HCT116 (cell line): ENCODE measurements at regions not wholly inside any gene's neighbourhood (a gene's known extent, or its start where the extent isn't known, plus 50 kb on each side); places are given as distances from the start of the nearest gene placed in this dataset.

Source experiments
- ATAC-seq: fragments of 200-7000 bp; cut with Tn5 transposase; 2 replicates; pipeline ENCODE4 v1.9.1; 2020; ENCODE audit warnings: mild to moderate bottlenecking, moderate library complexity
- BruUV-seq: library from RNA; stranded (reverse); fragments of 400-500 nt; replicated peaks from 2 replicates; lab custom pipeline; 2021; lab: Mats Ljungman, UMichigan
- CTCF ChIA-PET: fragments of 300-600 bp; sonication (Branson Sonifier 250); formaldehyde crosslinking; loops from one replicate; lab custom pipeline; 2021; ENCODE audit warnings: antibody characterized with exemption; lab: Charles Lee
- POLR2A ChIA-PET: fragments of 300-600, 350-600 bp; sonication (Branson Sonifier 250); formaldehyde crosslinking; loops from one replicate; lab custom pipeline; 2021; ENCODE audit warnings: antibody characterized with exemption; lab: Charles Lee
- RAD21 ChIA-PET, 2 experiments: fragments of 300-600 bp; sonication (Branson Sonifier 250); formaldehyde crosslinking; loops; one replicate each; lab custom pipeline; 2023; ENCODE audit warnings: low total read pairs in 2 of 2; ENCODE audit not compliant: uncharacterized antibody in 2 of 2, unreplicated experiment in 2 of 2, low non-redundant PET in 1 of 2; lab: Charles Lee
- DNase-seq: peaks from one replicate; pipeline ENCODE4 v3.0.0-alpha.2; 2010; ENCODE audit warnings: low read depth, low spot score
- H2AFZ ChIP-seq: fragments of 200-600 bp; shearing (Covaris generic), sonication (generic); 2 replicates; pipeline ENCODE4 v1.6.1; 2017; ENCODE audit warnings: low read depth, mixed run types, mixed read lengths, antibody characterized with exemption, low read length; ENCODE audit not compliant: poor library complexity, severe bottlenecking
- H3K27ac ChIP-seq: 2 replicates; pipeline ENCODE4 v1.5.1; 2012; ENCODE audit warnings: low read depth, low read length
- H3K27me3 ChIP-seq: fragments of 200-600 bp; sonication (generic); 2 replicates; pipeline ENCODE4 v1.6.1; 2016; ENCODE audit warnings: mixed run types, low read length, mixed read lengths; ENCODE audit not compliant: insufficient read depth
- H3K36me3 ChIP-seq, 2 experiments: fragments of 200-500 bp in 1 of 2; fragments of 200-600 bp in 1 of 2; sonication (Bioruptor generic) in 1 of 2; sonication (generic) in 1 of 2; 2 replicates each; pipeline versions ENCODE4 v1.5.1 to v1.6.1; 2014 to 2016; ENCODE audit warnings: low read length in 2 of 2, inconsistent platforms in 1 of 2, mixed read lengths in 1 of 2, mixed run types in 1 of 2; ENCODE audit not compliant: insufficient read depth in 2 of 2, control insufficient read depth in 1 of 2
- H3K4me1 ChIP-seq, 2 experiments: fragments of 200-600 bp in 1 of 2; sonication (generic) in 1 of 2; 2 replicates each; pipeline versions ENCODE4 v1.5.1 to v1.6.1; 2012 to 2017; ENCODE audit warnings: low read length in 2 of 2, inconsistent platforms in 1 of 2, mild to moderate bottlenecking in 1 of 2, mixed read lengths in 1 of 2, mixed run types in 1 of 2, moderate library complexity in 1 of 2; ENCODE audit not compliant: insufficient read depth in 2 of 2, control insufficient read depth in 1 of 2
- H3K4me2 ChIP-seq: fragments of 200-600 bp; sonication (generic); 2 replicates; pipeline ENCODE4 v1.6.1; 2017; ENCODE audit warnings: mixed run types, low read length, mixed read lengths
- H3K4me3 ChIP-seq, 2 experiments: fragments of 200-600 bp in 1 of 2; sonication (generic) in 1 of 2; replicated peaks in 1 of 2; 2 replicates each; pipeline ENCODE4 v1.5.1; 2011 to 2016; ENCODE audit warnings: low read length in 2 of 2, control low read depth in 1 of 2, low read depth in 1 of 2, mild to moderate bottlenecking in 1 of 2, mixed read lengths in 1 of 2, mixed run types in 1 of 2
- H3K79me2 ChIP-seq: fragments of 200-600 bp; sonication (generic); 2 replicates; pipeline ENCODE4 v1.6.1; 2017; ENCODE audit warnings: mild to moderate bottlenecking, mixed run types, low read length, moderate library complexity, mixed read lengths; ENCODE audit not compliant: insufficient read depth
- H3K9ac ChIP-seq: fragments of 200-600 bp; sonication (generic); 2 replicates; pipeline ENCODE4 v1.6.1; 2016; ENCODE audit warnings: low read length, mixed read lengths
- H3K9me2 ChIP-seq: fragments of 200-600 bp; sonication (generic), shearing (Covaris generic); 2 replicates; pipeline ENCODE4 v1.6.1; 2017; ENCODE audit warnings: mixed run types, mild to moderate bottlenecking, moderate library complexity; ENCODE audit not compliant: insufficient read depth
- H3K9me3 ChIP-seq, 2 experiments: fragments of 200-500 bp in 1 of 2; fragments of 200-600 bp in 1 of 2; sonication (Bioruptor generic) in 1 of 2; sonication (generic) in 1 of 2; 2 replicates each; pipeline ENCODE4 v1.6.1; 2014 to 2017; ENCODE audit warnings: low read length in 2 of 2, mixed read lengths in 2 of 2, inconsistent platforms in 1 of 2, low read depth in 1 of 2, mild to moderate bottlenecking in 1 of 2, mixed run types in 1 of 2, moderate library complexity in 1 of 2; ENCODE audit not compliant: control insufficient read depth in 1 of 2, insufficient read depth in 1 of 2
- H4K20me1 ChIP-seq: fragments of 200-600 bp; sonication (generic), shearing (Covaris generic); 2 replicates; pipeline ENCODE4 v1.6.1; 2017; ENCODE audit warnings: mixed run types, mild to moderate bottlenecking, moderate library complexity; ENCODE audit not compliant: insufficient read depth
- CTCF ChIP-seq, 3 experiments: fragments of 200-600 bp in 1 of 3; sonication (generic) in 1 of 3; IDR thresholded peaks in 2 of 3; conservative IDR thresholded peaks in 1 of 3; 2 replicates each; pipeline ENCODE4 v1.5.1; 2012 to 2017; ENCODE audit warnings: low read depth in 2 of 3, low read length in 2 of 3, antibody characterized with exemption in 1 of 3, borderline replicate concordance in 1 of 3, control low read depth in 1 of 3, mild to moderate bottlenecking in 1 of 3, mixed read lengths in 1 of 3, mixed run types in 1 of 3, moderate library complexity in 1 of 3; ENCODE audit not compliant: insufficient read depth in 1 of 3
- RAD21 ChIP-seq: IDR thresholded peaks from 2 replicates; pipeline ENCODE4 v1.6.1; 2012; ENCODE audit warnings: low read depth, mild to moderate bottlenecking
- ZBTB33 ChIP-seq: IDR thresholded peaks from 2 replicates; pipeline ENCODE4 v1.6.1; 2011; ENCODE audit warnings: mild to moderate bottlenecking, low read length, moderate library complexity; ENCODE audit not compliant: insufficient replicate concordance; ENCODE audit errors: extremely low read depth
- intact Hi-C: fragments of 100-400 bp; cut with micrococcal nuclease; formaldehyde crosslinking; loops from 2 replicates; pipeline ENCODE4 v1.10.0; 2022

GRCh38 chr4:85147481-85148076, 181.1 kb upstream of the WDFY3 start:
- TF ChIP-seq RAD21 (peak; percentile 83), ZBTB33 (no peak), CTCF (IDR thresholded peaks at IDR 0.05 in 2 of 3, conservative IDR thresholded peaks at IDR 0.05 in 1 of 3; ENCODE audit: borderline replicate concordance in 1 of 3, insufficient read depth in 1 of 3, low read depth in 2 of 3, low read length in 2 of 3) (peak; percentile 43 to 68 (median 67); a peak in 4 of 6 replicates)
- ChIA-PET POLR2A (no interaction called here), CTCF (interaction anchor here (0.6 to 2.7 kb wide), 7 partner anchors 171 to 649 kb away, joined by 3 to 13 read pairs (median 4); no protein-coding TSS in a partner anchor), RAD21 (no interaction called here)
- Histone ChIP-seq H3K4me3 (no peak overlapping the region; a peak in 1 of 4 replicates), H2AFZ (peak overlapping the region; percentile 93), H3K79me2 (no peaks in the 10 kb centered on the region), H3K9ac (no peak overlapping the region), H3K4me2 (peak overlapping the region; percentile 54), H3K27ac (no peak overlapping the region), H3K36me3 (no peaks in the 10 kb centered on the region), H3K9me2 (no peaks in the 10 kb centered on the region), H4K20me1 (no peaks in the 10 kb centered on the region), H3K4me1 (no peaks in the 10 kb centered on the region; a peak in 1 of 4 replicates), H3K27me3 (no peaks in the 10 kb centered on the region), H3K9me3 (no peaks in the 10 kb centered on the region)
- intact Hi-C loops: loop anchor here (1.0 to 5.0 kb wide), 3 partner anchors 223 to 895 kb away; no protein-coding TSS in a partner anchor
- BruUV-seq: no TSS peak
- peak; percentile 69 for DNase-seq
- ATAC-seq: peak; percentile 93
